ENCODE measurements at regions not wholly inside any gene's neighbourhood (a gene's known extent, or its start where the extent isn't known, plus 50 kb on each side); places are given as distances from the start of the nearest gene placed in this dataset.

DNA sequence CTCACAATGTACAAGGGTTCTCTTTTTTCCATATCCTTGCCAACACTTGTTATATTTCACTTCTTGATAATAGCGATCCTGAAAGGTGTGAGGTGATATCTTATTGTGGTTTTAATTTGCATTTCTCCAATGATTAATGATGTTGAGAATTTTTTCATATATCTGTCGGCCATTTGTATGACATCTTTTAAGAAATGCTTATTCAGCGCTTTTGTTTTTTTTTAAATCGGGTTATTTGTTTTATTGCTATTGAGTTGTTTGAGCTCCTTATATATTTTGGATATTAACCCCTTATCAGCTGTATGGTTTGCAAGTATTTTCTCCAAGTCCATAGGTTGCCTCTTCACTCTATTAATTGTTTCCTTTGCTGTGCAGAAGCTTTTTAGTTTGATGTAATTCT, 218.8 kb downstream of the MTERF1 start:
- ATAC-seq (ENCODE audit: low read depth) (no peak), DNase-seq (no peak)
- no peak overlapping the region for H2AFZ ChIP-seq (ENCODE audit: insufficient read depth, low read depth, low read length, poor library complexity, severe bottlenecking)
- H3K4me3 Mint-ChIP-seq, result no peak overlapping the region
- no peak overlapping the region for H3K27ac Mint-ChIP-seq
- no peaks in the 10 kb centered on the region for H3K36me3 ChIP-seq (replicated peaks in 1 of 2; ENCODE audit: control extremely low read depth in 1 of 2, control insufficient read depth in 1 of 2, extremely low read depth in 1 of 2, insufficient read depth in 2 of 2, low read length in 1 of 2)
- TF ChIP-seq, protein P1, sequence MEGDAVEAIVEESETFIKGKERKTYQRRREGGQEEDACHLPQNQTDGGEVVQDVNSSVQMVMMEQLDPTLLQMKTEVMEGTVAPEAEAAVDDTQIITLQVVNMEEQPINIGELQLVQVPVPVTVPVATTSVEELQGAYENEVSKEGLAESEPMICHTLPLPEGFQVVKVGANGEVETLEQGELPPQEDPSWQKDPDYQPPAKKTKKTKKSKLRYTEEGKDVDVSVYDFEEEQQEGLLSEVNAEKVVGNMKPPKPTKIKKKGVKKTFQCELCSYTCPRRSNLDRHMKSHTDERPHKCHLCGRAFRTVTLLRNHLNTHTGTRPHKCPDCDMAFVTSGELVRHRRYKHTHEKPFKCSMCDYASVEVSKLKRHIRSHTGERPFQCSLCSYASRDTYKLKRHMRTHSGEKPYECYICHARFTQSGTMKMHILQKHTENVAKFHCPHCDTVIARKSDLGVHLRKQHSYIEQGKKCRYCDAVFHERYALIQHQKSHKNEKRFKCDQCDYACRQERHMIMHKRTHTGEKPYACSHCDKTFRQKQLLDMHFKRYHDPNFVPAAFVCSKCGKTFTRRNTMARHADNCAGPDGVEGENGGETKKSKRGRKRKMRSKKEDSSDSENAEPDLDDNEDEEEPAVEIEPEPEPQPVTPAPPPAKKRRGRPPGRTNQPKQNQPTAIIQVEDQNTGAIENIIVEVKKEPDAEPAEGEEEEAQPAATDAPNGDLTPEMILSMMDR (IDR thresholded peaks at IDR 0.05), result no peak
- TF ChIP-seq EZH2 (IDR thresholded peaks at IDR 0.05; ENCODE audit: borderline replicate concordance, insufficient read depth, low read depth, low read length, poor library complexity, severe bottlenecking), result no peak
- no peaks in the 10 kb centered on the region for H4K20me1 ChIP-seq (ENCODE audit: control insufficient read depth, insufficient read depth, low read length, poor library complexity, severe bottlenecking)
- H3K27ac ChIP-seq (ENCODE audit: low read length in 2 of 2), result no peak overlapping the region
- H3K4me1 ChIP-seq (ENCODE audit: control insufficient read depth in 2 of 2, insufficient read depth in 2 of 2, low read length in 2 of 2), result no peaks in the 10 kb centered on the region
- H3K4me3 ChIP-seq (ENCODE audit: control extremely low read depth in 1 of 5, extremely low read depth in 1 of 5, insufficient read depth in 1 of 5, low read depth in 2 of 5, low read length in 4 of 5), result no peak overlapping the region
- intact Hi-C loops (cut with micrococcal nuclease), result no loop called here
- POLR2A ChIA-PET, result no interaction called here
- H3K4me1 Mint-ChIP-seq, result no peaks in the 10 kb centered on the region
- CTCF ChIA-PET, result no interaction called here
- no peaks in the 10 kb centered on the region for H3K9me3 ChIP-seq (ENCODE audit: control extremely low read depth in 1 of 3, control insufficient read depth in 2 of 3, insufficient read depth in 1 of 3, low read length in 2 of 3)
- H3K9ac ChIP-seq (ENCODE audit: low read length), result no peak overlapping the region
- H3K27me3 ChIP-seq (replicated peaks in 1 of 4; ENCODE audit: control extremely low read depth in 1 of 4, control insufficient read depth in 3 of 4, insufficient read depth in 4 of 4, low read length in 3 of 4), result no peaks in the 10 kb centered on the region
- 100% methylated on average over 1 of the region's 4 CpGs for WGBS (ENCODE audit: insufficient coverage)
- H3K9me3 Mint-ChIP-seq (ENCODE audit: insufficient read depth), result peaks cover 3% of the 10 kb centered on the region
- peaks cover 4% of the 10 kb centered on the region for H3K27me3 Mint-ChIP-seq
- no peaks in the 10 kb centered on the region for H3K79me2 ChIP-seq (ENCODE audit: control insufficient read depth, insufficient read depth, low read length)
- no peak overlapping the region for H3K4me2 ChIP-seq (replicated peaks; ENCODE audit: low read depth, low read length, poor library complexity, severe bottlenecking)

DNA sequence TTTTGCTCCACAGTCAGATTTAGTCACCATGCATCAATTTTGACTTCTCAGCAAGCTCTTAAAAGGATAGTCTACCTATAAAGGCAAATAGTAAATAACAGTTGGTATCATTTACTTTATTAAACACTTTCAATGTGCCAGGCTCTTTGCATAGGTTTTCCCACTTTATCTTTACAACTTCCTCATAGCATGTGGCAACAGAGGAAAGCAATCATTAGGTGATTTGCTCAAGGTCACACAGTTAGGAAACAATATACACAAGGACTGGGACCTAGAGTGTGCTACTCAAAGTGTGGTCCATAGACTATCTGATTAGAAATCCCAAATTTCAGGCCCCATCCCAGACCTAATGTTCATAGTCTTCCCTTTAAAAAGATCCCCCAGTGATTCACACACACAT, 212.3 kb downstream of the MTERF1 start:
- TF ChIP-seq, protein P1 (IDR thresholded peaks at IDR 0.05), result no peak
- no peak for TF ChIP-seq EZH2 (IDR thresholded peaks at IDR 0.05; ENCODE audit: borderline replicate concordance, insufficient read depth, low read depth, low read length, poor library complexity, severe bottlenecking)
- H3K4me1 Mint-ChIP-seq, result no peaks in the 10 kb centered on the region
- DNase-seq (no peak), ATAC-seq (ENCODE audit: low read depth) (no peak)
- H3K4me3 Mint-ChIP-seq, result no peak overlapping the region
- H3K27me3 ChIP-seq (replicated peaks in 1 of 4; ENCODE audit: control extremely low read depth in 1 of 4, control insufficient read depth in 3 of 4, insufficient read depth in 4 of 4, low read length in 3 of 4), result no peaks in the 10 kb centered on the region
- ChIA-PET CTCF (no interaction called here), POLR2A (no interaction called here)
- intact Hi-C loops (cut with micrococcal nuclease), result no loop called here
- no peaks in the 10 kb centered on the region for H3K9me3 ChIP-seq (ENCODE audit: control extremely low read depth in 1 of 3, control insufficient read depth in 2 of 3, insufficient read depth in 1 of 3, low read length in 2 of 3)
- no peak overlapping the region for H3K9ac ChIP-seq (ENCODE audit: low read length)
- H3K27ac Mint-ChIP-seq, result no peak overlapping the region
- H3K9me3 Mint-ChIP-seq (ENCODE audit: insufficient read depth), result no peaks in the 10 kb centered on the region
- H2AFZ ChIP-seq (ENCODE audit: insufficient read depth, low read depth, low read length, poor library complexity, severe bottlenecking), result no peak overlapping the region
- no peaks in the 10 kb centered on the region for H3K79me2 ChIP-seq (ENCODE audit: control insufficient read depth, insufficient read depth, low read length)
- H3K27ac ChIP-seq (ENCODE audit: low read length in 2 of 2), result no peak overlapping the region
- peaks cover 8% of the 10 kb centered on the region for H3K27me3 Mint-ChIP-seq
- H4K20me1 ChIP-seq (ENCODE audit: control insufficient read depth, insufficient read depth, low read length, poor library complexity, severe bottlenecking), result no peaks in the 10 kb centered on the region
- H3K4me2 ChIP-seq (replicated peaks; ENCODE audit: low read depth, low read length, poor library complexity, severe bottlenecking), result no peak overlapping the region
- no peaks in the 10 kb centered on the region for H3K4me1 ChIP-seq (ENCODE audit: control insufficient read depth in 2 of 2, insufficient read depth in 2 of 2, low read length in 2 of 2)
- H3K36me3 ChIP-seq (replicated peaks in 1 of 2; ENCODE audit: control extremely low read depth in 1 of 2, control insufficient read depth in 1 of 2, extremely low read depth in 1 of 2, insufficient read depth in 2 of 2, low read length in 1 of 2), result no peaks in the 10 kb centered on the region
- H3K4me3 ChIP-seq (ENCODE audit: control extremely low read depth in 1 of 5, extremely low read depth in 1 of 5, insufficient read depth in 1 of 5, low read depth in 2 of 5, low read length in 4 of 5), result no peak overlapping the region
